GM19395 (cell line): ENCODE measurements at regions not wholly inside any gene's neighbourhood (a gene's known extent, or its start where the extent isn't known, plus 50 kb on each side); places are given as distances from the start of the nearest gene placed in this dataset.
A peak's percentile ranks its signal among the peaks of the same experiment; 100 is the strongest.

Source experiments
- ATAC-seq: cut with Tn5 transposase; IDR thresholded peaks from one replicate; pipeline ENCODE4 v1.9.1; 2021; ENCODE audit warnings: mild to moderate bottlenecking, moderate library complexity; ENCODE audit not compliant: unreplicated experiment

DNA sequence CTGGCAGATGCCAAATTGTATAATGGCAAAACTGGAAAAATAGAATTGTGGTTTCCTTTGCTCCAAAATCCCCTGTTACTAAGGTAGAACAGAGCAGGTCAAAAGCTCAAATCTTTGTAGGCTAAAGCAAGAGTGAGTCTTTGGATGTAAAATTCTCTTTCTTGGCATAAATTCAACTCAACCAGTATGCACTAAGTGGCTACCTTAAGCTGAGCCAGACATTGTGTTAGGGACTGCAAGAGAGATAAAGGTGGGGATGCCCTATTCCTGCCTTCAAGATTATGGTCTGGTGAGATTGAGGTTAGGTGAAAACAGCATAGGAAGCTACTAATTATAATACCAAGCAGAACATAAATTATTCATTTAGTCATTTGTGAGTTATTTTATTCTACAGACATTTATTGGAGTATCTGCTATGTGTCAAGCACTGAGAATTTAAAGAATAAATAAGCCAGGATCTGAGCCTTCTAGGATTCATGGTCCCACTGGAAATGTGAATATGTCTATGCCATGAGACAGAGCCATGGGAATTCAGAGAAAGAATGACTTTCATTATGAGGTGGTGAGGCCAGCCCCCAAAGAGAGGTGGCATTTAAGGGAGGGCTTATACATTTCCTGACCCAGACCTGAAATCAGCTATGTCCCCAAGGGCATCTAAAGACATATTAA is 198.0 kb upstream of the NCKAP5 start:
- ATAC-seq, result no peak

DNA sequence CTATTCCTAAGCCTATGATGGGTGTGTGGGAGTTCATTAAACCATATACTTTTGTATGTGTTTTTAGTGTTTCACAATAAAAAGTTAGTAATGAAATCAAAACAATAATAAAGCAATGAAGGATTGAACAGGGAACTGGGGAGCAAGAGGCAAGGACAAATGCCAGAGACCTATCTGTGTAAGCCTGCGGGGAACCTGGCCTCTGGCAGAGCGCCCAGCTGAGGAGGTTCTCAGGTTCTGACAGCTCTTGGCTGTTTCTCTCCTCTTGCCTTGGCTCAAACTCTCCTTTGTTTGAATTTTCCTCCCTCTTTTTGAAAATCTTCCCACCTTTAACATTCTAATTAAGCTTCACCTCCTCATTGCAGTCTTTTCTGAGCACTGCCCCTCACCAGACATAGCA is 200.0 kb upstream of the NCKAP5 start:
- ATAC-seq, result no peak

DNA sequence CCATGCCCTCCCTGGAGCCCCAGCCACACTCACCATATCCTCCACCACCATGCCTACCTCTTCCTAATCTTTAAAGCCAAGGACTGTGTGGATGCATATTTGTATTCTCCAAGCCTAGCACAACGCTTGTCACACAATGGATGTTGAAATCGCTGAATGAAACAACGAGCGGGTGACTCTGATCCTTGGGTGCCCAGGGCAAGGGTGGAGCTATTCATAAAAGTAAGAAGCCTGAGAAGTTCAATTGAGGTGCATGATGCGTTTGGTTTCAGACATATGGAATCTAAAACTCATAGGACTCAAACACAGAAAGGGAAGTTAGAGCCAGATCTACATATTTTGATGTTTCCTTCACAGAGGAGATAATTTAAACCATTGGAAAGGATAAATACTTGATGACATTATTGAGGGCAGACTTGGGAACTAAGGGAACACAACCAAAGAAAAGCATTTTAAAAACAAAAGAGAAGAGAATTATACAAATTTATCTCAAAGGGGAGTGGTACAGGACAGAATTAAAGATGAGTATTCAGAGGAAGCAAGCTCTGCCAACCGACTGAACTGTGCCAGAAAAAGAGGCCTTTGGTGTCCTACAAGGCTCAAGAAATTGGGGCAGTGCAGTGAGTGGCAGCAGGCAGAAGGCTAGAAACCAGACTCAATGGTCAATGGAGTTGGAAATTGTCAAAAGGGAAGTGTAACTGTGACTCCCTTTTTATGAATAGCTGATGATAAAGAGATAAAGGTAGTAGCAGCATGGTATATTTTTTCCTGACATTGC is 200.6 kb upstream of the NCKAP5 start:
- no peak for ATAC-seq

DNA sequence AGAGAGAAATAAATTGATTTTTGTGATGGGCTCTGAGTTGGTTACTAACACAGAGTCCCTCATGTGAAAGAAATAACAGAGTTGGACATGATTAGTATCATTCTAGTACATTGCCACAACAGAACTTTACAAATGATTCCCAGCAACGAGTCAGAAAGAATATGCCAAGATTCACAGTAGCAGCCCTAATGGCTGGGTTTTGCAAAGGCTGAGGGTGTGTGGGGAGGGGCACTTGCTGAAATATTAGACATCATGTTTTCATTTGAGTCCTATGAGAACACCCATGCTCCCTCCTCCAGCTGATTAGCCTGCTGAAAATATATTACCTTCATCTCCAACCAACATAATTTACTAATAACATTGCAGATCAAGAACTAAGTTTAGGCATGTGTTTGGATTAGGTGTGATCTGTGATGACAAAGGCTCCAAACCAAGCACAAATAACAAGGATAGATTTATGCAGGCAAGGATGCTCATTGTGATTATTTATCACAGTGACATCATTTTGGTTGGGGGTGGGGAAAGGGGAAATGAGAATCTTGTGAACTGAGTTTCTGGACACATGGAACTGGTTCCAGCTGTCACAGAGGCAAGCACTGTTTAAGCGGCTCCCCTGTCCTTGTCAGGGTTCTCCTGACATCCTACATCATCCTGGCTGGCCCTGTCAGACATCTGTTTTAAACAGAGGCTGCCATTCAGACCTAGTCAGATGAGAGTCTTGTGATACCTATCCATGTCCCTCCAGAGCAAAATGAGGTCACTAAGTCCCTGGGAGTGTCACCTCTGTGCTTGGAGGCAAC is 205.8 kb upstream of the NCKAP5 start:
- ATAC-seq, result no peak

GRCh38 chr2:133774654-133775015 is 206.4 kb upstream of the NCKAP5 start:
- no peak for ATAC-seq

DNA sequence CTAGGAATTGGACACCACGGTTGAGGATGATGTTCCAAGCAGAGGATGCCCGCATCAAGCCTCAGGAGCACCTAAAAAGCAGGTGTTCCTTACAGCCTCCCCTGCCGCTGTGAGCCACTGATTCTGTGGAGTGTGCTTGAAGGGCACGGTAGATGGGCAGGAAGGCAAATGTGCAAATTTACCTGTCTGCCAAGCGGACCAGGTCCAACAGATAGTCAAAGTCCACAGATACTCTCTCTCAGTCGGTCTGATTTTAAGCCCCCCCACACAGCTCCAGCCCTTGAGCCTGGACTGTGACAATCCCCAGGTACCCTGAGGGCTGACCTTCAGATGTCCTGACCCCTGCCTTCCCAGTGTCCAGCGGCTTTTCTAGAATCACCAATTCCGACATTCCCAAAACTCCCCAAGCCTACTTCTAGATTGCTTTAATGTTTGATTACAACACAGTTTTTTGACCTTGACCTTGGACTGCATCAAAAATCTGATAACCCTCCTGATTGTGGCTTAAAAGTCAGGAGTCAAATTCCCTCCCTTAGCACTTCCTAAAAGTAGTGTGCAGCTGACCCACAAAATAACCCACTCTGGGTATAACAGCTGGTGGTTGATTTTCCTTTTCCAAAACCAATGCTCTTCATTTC is 208.8 kb upstream of the NCKAP5 start:
- no peak for ATAC-seq

- ATAC-seq, result no peak
These were observed 209.3 kb upstream of the NCKAP5 start for GRCh38 chr2:133777574-133777960.

GRCh38 chr2:133780099-133780996 is 212.1 kb upstream of the NCKAP5 start:
- ATAC-seq, result peak; percentile 69

GRCh38 chr2:133780997-133781513 is 212.8 kb upstream of the NCKAP5 start:
- no peak for ATAC-seq

GRCh38 chr2:133787207-133787606 is 218.9 kb upstream of the NCKAP5 start:
- no peak for ATAC-seq

DNA sequence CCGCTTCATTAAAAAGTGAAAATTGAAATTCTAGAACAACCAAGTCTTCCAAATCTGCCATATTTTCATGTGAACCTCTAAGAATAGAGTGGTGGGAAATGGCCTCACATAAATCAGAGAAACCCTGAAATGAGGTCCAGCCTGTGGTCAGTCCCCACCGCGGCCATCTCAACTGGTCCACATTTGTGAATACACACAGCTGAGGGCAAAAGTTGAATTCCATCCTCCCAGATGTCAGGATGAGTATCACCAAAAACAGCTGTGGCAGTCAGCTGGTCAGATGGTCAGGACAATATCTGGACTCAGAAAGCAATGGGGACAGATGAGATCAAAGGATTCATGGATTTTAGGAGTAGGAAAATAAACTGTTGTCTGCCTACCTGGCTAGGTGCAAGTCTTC is 219.4 kb upstream of the NCKAP5 start:
- ATAC-seq, result no peak

DNA sequence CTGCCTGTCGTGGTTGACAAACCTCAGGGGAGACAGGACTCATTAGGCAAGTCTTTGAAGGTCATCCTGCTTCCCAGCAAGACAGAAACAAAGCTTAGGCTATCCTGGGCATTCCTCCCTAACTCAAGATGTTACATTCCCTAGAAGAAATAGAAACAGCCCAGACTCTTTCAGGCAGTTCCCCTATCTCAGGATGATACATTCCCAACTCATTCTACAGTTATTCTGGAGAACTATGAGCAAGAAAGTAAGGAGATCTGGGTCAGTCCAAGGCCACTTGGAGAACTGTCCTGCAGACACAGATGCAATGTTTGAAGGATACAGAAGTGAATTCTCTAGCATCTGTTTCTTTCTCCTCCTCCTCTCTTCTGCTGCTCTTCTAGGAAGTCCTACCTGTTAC is 220.1 kb upstream of the NCKAP5 start:
- ATAC-seq, result no peak

GRCh38 chr2:133789743-133790142 is 221.5 kb upstream of the NCKAP5 start:
- no peak for ATAC-seq

GRCh38 chr2:133790711-133791110 is 222.4 kb upstream of the NCKAP5 start:
- ATAC-seq, result no peak

- no peak for ATAC-seq
These were observed 222.9 kb upstream of the NCKAP5 start for GRCh38 chr2:133791191-133791590.

- ATAC-seq, result no peak
These were observed 224.0 kb upstream of the NCKAP5 start for GRCh38 chr2:133792223-133792622.

DNA sequence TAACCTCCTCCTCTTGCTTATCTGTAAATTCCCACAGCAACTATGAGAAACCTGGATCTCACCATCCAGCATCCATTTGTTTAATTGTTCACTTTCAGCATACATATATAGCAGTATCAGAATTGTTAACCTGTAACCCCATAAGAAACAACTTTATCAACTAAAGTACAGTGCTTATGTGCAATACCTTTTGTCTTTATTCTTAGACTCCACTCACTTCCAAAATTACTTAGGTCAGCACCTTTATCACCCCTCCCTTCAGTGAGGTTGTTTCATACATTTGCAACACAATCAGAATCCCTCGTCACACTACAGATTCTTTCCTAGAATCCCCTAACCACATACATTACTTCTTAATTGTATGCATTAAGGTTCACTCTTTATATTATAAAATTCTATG is 225.9 kb upstream of the NCKAP5 start:
- ATAC-seq, result no peak

GRCh38 chr2:133801946-133802345 is 233.7 kb upstream of the NCKAP5 start:
- no peak for ATAC-seq

GRCh38 chr2:133802409-133803039 is 234.3 kb upstream of the NCKAP5 start:
- ATAC-seq, result no peak

GRCh38 chr2:133806564-133806963 is 238.3 kb upstream of the NCKAP5 start:
- no peak for ATAC-seq
